ENCODE measurements at regions not wholly inside any gene's neighbourhood (a gene's known extent, or its start where the extent isn't known, plus 50 kb on each side); places are given as distances from the start of the nearest gene placed in this dataset.
A peak's percentile ranks its signal among the peaks of the same experiment; 100 is the strongest.

DNA sequence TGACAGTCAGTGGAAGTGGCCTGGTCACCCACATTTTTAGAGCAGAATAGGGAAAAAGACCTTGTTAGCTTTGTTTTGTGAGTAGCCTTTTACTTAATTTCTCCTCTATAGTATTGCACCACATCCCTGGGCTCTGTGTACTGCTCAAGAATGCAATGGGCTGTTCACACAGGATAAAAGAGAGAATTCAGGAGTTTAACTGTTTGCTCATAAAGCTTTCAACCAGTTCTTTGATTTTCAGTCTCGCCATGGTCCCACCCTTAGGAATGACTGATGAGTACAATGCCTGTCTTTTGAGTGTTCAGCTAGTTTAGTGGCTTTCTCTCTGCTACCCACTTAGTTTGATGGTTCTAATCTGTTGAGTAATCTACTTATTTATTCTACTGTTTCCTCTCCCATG lies 129.7 kb downstream of the PLG start:
- no peaks in the 10 kb centered on the region for H3K36me3 ChIP-seq (ENCODE audit: control insufficient read depth in 2 of 4, insufficient read depth in 4 of 4, low read length in 3 of 4)
- H2BK15ac ChIP-seq (ENCODE audit: low read length), result no peak overlapping the region
- ChIA-PET POLR2A (ENCODE audit: partially characterized antibody) (no interaction called here), CTCF (ENCODE audit: partially characterized antibody) (interaction anchor here (0.8 kb wide), 1 partner anchor 118 kb away, joined by 3 read pairs; no protein-coding TSS in a partner anchor)
- no peak overlapping the region for H3K14ac ChIP-seq (ENCODE audit: insufficient read length)
- H3K27me3 ChIP-seq (replicated peaks in 1 of 4; ENCODE audit: control insufficient read depth in 3 of 4, extremely low read depth in 1 of 4, insufficient read depth in 3 of 4, low read length in 3 of 4), result no peaks in the 10 kb centered on the region
- H4K20me1 ChIP-seq (replicated peaks in 1 of 2; ENCODE audit: control insufficient read depth in 1 of 2, insufficient read depth in 2 of 2, low read length in 2 of 2), result no peaks in the 10 kb centered on the region
- H3K4ac ChIP-seq (replicated peaks; ENCODE audit: insufficient read length, low read depth, low read length), result no peak overlapping the region
- H4K8ac ChIP-seq (ENCODE audit: extremely low read depth, insufficient read depth, low read length), result no peak overlapping the region
- H4K5ac ChIP-seq (ENCODE audit: insufficient read length, low read depth, low read length), result no peak overlapping the region
- H3K18ac ChIP-seq (ENCODE audit: extremely low read depth, low read length), result no peak overlapping the region
- no peaks in the 10 kb centered on the region for H3K79me1 ChIP-seq (ENCODE audit: low read depth, low read length)
- no peak overlapping the region for H3K4me3 ChIP-seq (ENCODE audit: extremely low read depth in 1 of 4, insufficient read depth in 2 of 4, low read depth in 3 of 4, low read length in 4 of 4)
- no peak overlapping the region for H2BK5ac ChIP-seq (ENCODE audit: low read depth, low read length)
- H2AK5ac ChIP-seq (ENCODE audit: low read depth, low read length), result no peak overlapping the region
- no peak overlapping the region for H2BK12ac ChIP-seq (ENCODE audit: low read depth, low read length)
- H2BK120ac ChIP-seq (replicated peaks; ENCODE audit: low read depth, low read length), result no peak overlapping the region
- no peaks in the 10 kb centered on the region for H3K9me3 ChIP-seq (ENCODE audit: insufficient read depth in 2 of 2, low read depth in 1 of 2, low read length in 1 of 2)
- H3K79me2 ChIP-seq (ENCODE audit: control insufficient read depth in 1 of 2, insufficient read depth in 2 of 2, low read length in 2 of 2), result no peaks in the 10 kb centered on the region
- H3K56ac ChIP-seq (replicated peaks; ENCODE audit: insufficient read length, low read depth, low read length), result no peak overlapping the region
- DNase-seq (ENCODE audit: low read depth in 1 of 2, low spot score in 2 of 2), result no peak
- no peak overlapping the region for H3K27ac ChIP-seq (ENCODE audit: low read depth, low read length)
- no peak overlapping the region for H3K9ac ChIP-seq (replicated peaks in 1 of 4; ENCODE audit: extremely low read depth in 1 of 4, low read depth in 3 of 4, low read length in 3 of 4)
- 81% methylated on average over 1 of the region's 1 CpG; no CpG with 5 or more reads in 1 of the 2 experiments for WGBS, 2 experiments (ENCODE audit: extremely low coverage in 1 of 2, insufficient coverage in 1 of 2, insufficient read length in 1 of 2, insufficient replicate concordance in 2 of 2, low coverage in 1 of 2, low lambda C conversion rate in 2 of 2, missing lambda C conversion rate in 1 of 2)
- no peaks in the 10 kb centered on the region for H3K4me1 ChIP-seq (replicated peaks in 1 of 4; ENCODE audit: control insufficient read depth in 3 of 4, insufficient read depth in 4 of 4, low read length in 3 of 4)
- no peaks in the 10 kb centered on the region for H3K23me2 ChIP-seq (ENCODE audit: low read depth, low read length)
- H2BK20ac ChIP-seq (ENCODE audit: low read length), result no peak overlapping the region
- H3K4me2 ChIP-seq (ENCODE audit: insufficient read depth in 1 of 2, low read depth in 2 of 2, low read length in 2 of 2), result no peak overlapping the region
- H3K23ac ChIP-seq (ENCODE audit: insufficient read length), result no peak overlapping the region
- peak overlapping the region; percentile 93 for H2AFZ ChIP-seq (ENCODE audit: low read length)
- no peak overlapping the region for H4K91ac ChIP-seq (replicated peaks; ENCODE audit: insufficient read length, low read length)
- FAIRE-seq, result no peak
- no peak for TF ChIP-seq CHD7 (IDR thresholded peaks at IDR 0.05; ENCODE audit: insufficient replicate concordance, low read length)
